NCI-H2107 (cell line): ENCODE measurements at regions not wholly inside any gene's neighbourhood (a gene's known extent, or its start where the extent isn't known, plus 50 kb on each side); places are given as distances from the start of the nearest gene placed in this dataset.
"Not testable (repeated sequence)": the region's sequence is repeated elsewhere in the genome, so short reads cannot be mapped to it uniquely, and the experiment has no call there.

Source experiments
- DNase-seq: peaks from one replicate; lab custom pipeline; 2025; lab: John Stamatoyannopoulos, UW

DNA sequence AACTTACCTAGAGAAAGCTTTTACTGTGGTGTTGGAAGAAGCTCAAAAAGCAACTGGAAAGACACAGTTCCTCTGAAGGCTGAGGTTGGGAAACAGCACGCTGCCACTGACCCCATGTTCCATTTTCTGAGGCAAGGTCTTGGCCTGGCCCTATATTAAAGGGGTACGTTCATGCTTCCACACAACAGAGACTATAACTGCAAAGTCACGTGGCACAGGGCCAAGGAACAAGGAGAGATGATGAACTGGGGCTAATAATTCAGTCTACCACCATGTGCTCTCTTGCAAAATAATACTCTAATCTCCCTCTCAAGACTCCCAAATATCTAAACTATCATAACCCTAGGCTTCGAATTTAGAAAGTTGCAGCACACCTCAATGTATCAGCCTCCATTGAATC, 381.6 kb downstream of the DSEL start:
- DNase-seq = no peak

DNA sequence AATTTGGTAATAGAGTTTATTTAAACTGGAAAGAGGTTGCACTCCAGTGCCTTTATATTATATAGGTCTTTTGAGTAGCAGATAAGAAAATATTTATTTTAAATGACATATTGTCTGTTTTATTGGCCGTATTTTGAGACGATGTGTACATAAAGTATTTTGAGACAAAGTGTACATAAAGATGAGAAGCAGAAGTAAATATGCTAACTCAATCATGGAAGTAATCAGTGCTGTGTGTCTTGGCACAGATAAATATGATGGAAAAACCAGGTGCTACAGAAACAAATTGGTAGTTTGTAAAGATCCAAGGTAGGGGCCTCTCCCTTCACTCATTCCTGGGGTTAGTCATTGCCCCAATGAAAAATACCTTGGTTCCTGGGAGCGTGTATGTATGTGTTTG, 382.9 kb downstream of the DSEL start:
- no peak for DNase-seq

DNA sequence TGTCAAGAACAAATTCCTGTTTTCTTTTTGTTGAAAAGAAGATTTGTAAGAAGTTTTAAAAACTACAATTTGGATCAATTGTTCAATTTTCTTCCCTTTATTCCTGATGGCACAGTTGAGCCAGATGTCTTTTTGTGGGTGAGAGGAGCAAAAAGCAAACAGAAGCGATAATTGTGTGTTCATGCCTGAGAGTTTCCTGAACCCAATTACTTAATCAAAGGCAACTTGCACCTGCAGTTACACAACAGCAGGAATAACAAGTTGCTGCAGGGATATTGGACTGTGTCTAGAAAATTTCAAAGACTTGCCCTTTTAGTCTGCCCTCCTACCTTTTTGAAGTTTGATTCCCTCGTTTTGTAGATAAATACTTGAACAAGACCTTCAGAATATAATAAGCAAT, 383.6 kb downstream of the DSEL start:
- DNase-seq = peak; percentile 18

DNA sequence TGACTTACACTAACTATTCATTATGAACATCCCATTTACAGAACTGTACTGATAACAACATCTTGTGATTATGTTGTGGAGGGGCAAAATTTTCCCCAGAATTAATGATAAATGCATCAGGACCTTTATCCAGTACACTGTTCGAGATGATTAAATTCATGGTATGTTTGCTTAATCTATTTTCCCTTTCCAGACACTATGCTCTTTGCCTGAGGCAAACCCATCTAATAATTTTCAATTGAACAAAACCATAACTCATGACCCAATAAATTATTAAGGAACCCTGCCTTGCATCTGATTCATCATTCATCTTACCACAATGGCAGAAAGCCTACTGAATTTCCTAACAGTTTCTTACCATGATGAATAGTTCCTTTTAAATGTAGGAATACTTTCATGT, 385.0 kb downstream of the DSEL start:
- DNase-seq = no peak

DNA sequence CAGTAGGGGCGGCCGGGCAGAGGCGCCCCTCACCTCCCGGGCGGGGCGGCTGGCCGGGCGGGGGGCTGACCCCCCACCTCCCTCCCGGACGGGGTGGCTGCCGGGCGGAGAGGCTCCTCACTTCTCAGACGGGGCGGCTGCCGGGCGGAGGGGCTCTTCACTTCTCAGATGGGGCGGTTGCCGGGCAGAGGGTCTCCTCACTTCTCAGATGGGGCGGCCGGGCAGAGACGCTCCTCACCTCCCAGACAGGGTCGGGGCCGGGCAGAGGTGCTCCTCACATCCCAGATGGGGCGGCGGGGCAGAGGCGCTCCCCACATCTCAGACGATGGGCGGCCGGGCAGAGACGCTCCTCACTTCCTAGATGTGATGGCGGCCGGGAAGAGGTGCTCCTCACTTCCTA, 389.8 kb downstream of the DSEL start:
- DNase-seq = not testable (repeated sequence)

DNA sequence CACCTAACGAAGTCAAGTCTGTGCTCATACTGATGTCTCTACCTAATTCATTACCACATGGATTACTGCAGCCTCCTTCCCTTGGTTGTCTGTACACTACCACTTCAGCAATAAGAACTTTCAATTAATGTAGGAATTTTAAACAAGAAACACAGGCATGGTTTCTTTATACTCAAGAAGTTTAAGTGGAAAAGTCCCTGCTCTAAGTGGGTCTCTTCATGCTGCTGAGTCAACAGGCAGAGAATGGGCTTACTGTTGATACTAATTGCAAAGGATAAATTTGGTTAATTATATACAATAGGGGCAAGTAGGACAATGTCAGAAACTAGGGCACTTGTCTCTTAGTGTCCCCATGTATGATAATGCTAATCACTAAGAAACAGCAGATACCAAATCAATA, 392.6 kb downstream of the DSEL start:
- DNase-seq = no peak

DNA sequence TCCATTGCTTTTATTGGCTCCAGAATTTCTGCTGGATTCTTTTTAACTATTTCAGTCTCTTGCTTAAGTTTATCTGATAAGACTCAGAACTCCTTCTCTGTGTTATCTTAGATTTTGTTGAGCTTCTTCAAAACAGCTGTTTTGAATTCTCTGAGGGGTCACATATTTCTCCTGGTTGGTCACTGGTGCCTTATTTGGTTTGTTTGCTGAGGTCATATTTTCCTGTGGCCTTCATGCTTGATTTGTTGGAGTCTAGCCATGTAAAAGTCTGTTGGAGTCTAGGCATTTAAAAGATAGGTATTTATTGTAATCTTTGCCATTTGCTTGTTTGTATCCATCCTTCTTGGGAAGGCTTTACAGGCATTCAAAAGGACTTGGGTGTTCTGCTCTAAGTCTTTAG, 398.7 kb downstream of the DSEL start:
- no peak for DNase-seq

DNA sequence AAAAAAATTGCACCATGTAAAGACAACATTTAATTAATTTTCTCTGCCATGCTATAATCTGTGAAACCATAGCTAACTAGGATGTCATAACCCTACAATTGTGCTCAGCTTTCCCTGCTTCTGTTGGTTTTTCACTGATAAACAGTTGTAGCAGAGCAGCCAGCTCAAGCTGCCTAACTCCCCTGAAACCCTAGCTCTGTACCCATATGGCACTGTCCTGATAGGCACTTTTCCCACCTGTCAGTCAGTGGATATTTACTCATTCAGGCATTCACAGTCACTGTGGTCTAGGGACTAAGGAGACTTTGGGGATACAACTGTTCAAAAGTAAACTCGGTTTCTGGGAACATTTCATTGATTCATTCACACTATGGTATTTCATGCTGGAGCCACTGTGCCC, 407.0 kb downstream of the DSEL start:
- DNase-seq = no peak

DNA sequence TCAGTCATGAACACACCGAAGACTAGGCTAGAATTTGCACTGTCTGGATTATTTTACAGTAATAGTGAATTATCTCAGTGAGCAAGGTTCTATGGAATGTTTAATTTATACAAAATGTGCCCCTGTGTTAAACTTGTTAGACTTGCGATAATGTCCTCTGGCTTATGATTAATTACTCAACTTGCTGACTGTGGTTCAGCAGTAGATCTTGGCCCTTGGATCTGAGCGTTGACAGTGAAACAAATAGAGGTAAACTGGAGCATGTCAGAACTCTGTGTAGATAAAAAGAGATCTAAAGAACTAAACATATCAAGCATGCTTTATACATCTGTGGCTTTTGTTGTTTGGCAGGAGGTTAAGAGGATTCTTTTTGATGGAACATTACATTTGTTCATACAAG, 407.6 kb downstream of the DSEL start:
- no peak for DNase-seq

DNA sequence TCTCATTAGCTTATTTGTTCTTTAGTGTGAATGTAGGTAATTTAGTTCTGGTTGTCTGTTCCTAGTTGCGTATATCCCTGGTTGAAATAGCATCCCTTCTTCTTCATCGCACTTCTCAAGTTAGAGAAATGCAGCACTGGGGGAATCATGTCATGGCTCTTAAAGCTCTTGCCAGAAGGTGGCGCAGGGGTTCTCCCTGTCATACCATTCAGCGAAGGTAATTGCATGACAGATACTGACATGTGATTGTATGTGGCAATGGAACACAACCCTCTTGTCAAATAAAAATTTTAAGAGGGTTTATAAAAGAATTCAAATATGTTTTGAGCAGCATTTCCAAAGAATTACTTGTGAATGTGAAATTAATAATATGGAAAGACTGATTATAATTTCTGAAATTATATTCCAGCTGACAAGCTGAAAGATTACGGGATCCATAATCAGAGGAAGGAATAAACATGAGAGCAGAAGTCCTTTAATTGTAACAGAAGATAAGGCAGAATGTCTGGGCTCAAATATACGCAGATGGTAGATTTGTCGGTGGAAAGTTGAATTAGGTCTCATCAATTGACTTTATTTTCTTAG, 411.7 kb downstream of the DSEL start:
- peak; percentile 63 for DNase-seq

DNA sequence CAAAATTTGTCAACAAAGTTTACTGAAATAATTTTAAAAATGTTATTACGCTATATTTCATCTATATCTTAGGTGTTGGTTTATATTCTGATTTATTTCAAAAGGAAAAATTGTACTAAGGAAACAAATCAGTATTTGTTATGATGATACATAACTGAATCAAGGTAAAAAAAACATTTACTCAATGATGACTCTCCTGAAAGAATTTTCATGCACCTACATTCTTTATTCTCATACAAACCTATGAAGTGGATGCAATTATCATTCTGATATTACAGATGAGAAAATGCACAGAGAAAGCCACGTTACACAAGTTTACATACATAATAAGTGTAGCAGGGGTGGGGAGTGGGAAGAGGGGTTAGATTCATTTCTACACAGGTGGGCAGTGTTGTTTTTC, 422.4 kb downstream of the DSEL start:
- no peak for DNase-seq

DNA sequence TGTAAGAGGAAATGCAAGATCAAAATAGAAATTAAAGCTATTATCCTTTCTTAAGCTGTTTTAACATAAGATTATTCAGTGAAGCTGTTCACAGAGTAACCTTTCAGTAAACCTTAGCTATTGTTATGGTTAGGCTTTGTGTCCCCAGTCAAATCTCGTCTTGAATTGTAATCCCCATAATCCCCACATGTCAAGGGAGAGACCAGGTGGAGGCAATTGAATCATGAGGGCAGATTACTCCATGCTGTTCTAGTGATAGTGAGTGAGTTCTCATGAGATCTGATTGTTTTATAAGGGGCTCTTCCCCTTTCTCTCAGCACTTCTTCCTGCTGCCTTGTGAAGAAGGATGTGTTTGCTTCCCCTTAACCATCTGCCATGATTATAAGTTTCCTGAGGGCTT, 424.4 kb downstream of the DSEL start:
- no peak for DNase-seq

DNA sequence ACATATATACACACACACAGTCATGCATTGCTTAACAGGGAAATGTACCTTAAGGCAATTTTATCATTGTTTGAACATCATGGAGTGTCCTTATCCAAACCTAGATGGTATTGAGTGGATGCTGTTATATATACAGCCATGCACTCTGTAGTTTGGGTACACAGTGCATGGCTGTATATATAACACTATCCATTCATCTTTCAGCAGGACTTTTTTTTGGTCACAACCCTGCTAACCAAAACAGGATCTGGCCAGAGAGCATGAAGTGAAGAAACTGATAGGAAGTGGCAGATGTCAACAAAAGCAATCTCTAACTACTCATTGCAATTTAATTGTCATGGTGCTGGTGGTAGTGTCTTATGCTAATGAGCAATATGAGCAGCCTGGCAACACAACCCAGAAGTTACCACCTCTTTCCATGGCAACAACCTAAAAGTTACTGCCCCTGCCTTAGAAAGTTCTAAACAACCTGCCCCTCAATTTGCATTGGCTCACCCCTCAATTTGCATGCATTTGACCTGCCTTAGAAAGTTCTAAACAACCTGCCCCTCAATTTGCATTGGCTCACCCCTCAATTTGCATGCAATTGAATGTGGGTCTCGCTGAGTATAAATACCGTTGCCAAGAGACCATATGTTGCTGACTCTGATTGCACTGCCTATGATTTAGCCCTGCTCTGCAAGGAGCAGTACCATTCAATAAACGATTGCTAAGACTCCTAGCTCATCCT, 434.9 kb downstream of the DSEL start:
- no peak for DNase-seq

DNA sequence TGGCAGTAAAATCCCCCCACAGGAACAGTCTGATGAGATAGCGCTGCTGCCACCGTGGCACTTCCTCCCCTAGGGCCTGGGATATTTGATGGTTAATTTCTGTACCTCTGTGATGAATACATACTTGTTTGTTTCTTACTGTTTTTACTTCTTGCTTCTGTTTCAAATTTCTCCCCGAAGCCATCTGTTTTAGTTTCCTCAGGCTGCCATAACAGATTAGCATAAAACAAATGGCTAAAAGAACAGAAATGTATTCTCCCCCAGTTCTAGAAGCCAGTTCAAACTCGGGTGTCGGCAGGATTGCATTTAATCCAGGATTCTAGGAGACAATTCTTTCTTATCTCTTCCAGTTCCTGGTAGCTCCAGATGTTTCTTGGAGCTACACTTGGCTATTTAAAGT, 435.9 kb downstream of the DSEL start:
- no peak for DNase-seq

DNA sequence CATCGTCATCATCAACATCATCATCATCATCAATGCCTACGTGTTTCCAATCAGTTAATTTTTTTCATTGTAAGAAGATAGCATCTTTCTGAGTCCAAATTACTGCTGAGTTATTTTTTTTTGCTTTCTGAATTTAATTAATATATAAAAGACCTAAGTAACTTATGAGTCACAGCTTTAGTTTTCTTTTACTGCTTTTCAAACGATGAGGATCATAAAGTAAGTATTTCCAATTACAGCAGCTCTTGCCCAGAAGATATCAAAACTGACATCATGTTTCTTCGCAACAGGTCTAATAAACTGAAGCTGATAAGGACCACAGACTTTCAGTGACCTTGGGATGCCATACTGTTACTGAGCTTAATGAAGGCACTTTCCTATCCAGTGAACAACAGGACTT, 442.2 kb downstream of the DSEL start:
- DNase-seq = no peak

DNA sequence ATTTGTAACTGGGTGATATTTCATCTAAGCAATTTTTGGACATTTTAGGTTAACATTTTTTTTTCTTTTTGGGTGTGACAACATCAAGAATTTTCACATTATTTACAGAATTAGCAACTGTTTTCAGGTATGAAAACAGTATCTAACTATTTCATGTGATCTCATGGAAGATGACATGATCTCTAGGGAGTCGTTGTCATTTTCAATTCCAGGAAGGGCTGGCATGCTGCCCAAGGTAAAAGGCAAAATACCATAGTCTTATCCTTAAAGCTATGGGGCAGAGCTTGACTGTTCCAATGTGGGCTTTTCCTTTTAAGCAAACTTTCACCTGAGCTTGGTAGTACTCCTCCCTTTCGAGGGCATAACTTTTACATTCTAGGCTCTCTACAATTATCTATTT, 443.7 kb downstream of the DSEL start:
- DNase-seq = no peak

DNA sequence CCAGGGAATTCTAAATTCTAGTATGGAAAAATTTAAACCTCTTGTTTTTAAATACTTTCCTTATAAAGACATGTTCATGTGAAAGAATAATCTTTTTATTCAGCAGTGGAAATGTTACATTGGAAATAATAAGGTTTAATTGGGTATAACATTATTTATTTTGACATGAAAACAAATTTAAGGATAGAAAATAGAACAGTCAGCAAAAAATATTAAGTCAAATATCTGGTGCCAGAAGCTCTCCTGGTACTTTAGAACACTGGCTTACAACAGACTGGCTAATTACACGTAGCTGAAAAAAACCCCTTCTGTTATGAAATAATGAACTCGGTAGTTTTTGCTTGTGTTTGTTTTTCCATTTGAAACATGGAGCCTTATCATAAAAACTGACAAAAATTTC, 447.9 kb downstream of the DSEL start:
- no peak for DNase-seq

DNA sequence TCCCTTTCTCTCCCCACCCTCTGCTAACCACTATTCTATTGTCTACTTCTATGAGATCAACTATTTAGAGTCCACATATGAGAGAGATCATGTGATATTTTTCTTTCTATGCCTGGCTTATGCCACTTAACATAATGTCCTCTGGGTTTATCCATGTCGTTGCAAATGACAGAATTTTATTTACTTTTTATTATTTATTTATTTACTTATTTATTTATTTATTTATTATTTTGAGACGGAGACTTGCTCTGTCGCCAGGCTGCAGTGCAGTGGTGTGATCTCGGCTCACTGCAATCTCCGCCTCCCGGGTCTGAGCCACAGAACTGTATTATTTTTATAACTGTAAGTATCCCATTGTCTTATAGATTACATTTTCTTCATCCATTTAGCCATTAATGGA, 443.4 kb upstream of the CDH19 start:
- no peak for DNase-seq

DNA sequence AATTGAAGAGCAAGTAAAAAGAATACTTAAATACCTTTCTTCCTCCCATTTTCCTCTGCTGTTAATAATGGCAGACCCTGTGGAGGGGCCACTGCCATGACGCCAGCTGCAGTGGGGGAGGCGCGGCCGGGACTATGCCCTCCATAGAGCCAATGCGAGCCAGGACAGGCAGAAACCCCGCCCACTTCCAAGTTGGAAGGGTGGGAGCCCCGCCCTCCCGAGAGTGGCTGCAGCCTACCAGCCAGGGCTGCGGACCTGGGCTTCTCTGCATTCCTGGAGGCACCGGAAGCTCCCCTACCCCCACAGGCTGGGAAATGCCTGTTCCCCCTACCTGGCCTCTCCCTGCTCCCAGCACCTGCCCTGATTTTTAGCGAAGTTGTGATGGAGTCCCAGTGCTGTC, 439.4 kb upstream of the CDH19 start:
- no peak for DNase-seq

DNA sequence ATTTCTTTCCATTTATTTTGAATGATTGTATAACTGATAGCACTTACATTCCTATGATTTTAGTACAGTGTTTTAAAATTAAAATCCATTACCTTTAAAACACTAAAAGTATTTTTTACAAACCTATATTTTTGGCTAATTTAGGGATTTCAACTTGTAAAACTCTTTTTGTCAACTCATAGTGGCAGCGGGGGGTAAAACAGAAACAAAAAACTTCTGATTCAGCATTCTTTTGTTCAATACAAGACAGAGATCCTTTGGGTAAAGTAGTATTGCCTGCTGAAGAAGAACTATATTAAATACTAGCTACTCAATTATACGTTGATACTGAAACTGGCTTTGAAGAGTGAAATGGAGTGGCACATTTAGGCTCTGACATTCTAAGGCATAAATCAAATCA, 437.4 kb upstream of the CDH19 start:
- DNase-seq = no peak

DNA sequence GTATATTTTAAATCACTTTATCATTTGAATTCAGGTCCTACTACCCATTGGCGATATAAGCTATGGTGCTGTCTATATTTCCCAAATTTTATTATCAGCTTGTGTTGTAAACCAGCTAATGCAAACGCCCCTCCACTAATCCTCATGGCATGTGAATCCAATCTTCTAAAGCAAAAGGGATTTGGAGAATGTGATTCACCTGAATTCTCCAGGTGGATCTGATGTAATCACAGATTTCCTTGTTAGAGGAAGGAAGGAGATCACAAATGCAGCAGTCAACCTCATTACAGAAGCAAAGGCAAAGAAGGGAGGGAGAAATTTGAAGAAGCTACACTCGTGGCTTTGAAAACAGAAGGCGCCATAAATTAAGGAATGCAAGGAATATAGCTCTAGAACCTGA, 431.1 kb upstream of the CDH19 start:
- no peak for DNase-seq

DNA sequence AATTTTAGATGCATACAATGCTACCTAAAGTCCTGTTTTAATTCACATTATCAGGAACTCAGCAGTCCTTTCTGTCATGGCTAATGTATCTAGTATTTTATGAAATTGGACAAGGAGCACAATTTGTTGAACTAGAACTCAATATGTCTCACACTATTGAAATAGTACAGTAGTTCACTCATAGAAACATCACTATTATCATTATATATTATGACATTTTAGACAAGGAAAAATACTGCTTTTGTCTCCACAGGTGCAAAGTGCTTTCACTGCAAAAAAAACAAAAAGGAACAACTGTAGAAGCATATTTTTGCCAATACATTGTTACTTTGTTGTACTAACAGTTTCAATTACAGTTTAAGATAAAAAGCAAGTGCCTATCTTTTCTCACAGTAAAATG, 419.2 kb upstream of the CDH19 start:
- DNase-seq = no peak

DNA sequence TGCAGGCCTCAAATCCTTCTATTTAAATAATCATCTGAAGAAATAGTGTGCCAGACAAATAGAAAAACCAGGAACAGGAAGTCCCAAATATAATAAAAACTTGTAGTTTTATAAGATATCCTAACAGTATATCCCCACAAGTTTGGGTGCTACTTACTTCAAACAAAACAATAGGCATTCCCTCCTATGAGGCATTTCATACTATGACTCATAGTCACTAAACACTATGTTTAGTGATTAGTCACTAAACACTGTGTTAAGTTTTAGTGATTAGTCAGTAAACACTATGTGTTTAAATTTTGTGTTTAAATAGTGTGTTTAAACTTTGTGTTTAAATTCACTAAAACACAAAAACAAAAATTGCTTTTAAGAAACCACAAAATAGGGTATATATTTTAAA, 407.0 kb upstream of the CDH19 start:
- DNase-seq = no peak

DNA sequence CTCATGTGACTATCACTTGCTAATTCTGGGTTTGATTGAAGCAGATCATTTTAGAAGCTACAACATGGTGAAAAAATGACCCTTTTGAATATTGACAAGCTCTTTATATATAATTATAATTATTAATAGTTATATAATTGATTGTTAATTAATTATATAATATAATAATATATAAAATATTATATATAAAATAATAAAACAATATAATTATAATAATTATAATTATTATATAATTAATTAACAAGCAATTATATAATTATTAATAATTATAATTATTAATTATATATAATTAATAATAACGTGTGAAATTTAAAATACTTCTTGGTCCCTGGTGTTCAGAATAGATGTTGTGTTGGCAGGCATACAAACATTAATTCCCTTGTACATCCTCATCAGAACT, 404.1 kb upstream of the CDH19 start:
- no peak for DNase-seq
